ENCODE measurements at regions not wholly inside any gene's neighbourhood (a gene's known extent, or its start where the extent isn't known, plus 50 kb on each side); places are given as distances from the start of the nearest gene placed in this dataset.

DNA sequence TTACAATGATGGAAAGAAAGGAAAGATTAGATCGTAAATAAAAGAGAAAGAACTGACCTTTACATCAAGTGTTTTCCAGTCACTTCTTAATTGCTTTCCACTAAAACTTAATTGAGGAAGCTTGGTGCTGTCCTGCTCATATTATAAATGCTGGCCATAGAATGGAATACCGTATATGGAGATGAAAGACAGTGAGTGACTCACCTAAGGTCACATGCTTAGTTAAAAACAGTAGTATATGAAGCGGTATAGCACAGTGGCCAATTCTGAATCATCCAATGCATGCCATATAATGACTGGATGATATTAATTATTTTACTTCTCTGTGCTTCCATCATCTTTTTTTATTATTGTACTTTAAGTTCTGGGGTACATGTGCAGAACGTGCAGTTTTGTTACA, 482.4 kb upstream of the SGCD start:
- no peak for TF ChIP-seq CTCF (IDR thresholded peaks at IDR 0.05; ENCODE audit: insufficient read depth, low read length, poor library complexity, severe bottlenecking)
- no peak for TF ChIP-seq EZH2phosphoT487 (conservative IDR thresholded peaks at IDR 0.05; ENCODE audit: low read length)
